ENCODE measurements at regions not wholly inside any gene's neighbourhood (a gene's known extent, or its start where the extent isn't known, plus 50 kb on each side); places are given as distances from the start of the nearest gene placed in this dataset.

GRCh38 chr7:115822801-115823200 is 207.8 kb downstream of the TFEC start:
- CTCF ChIA-PET = no interaction called here
- no peak overlapping the region for H3K27ac Mint-ChIP-seq
- H3K27me3 Mint-ChIP-seq = no peaks in the 10 kb centered on the region
- no peak for TF ChIP-seq CTCF (IDR thresholded peaks at IDR 0.05)
- no peak overlapping the region for H3K4me3 Mint-ChIP-seq
- DNase-seq (no peak), ATAC-seq (no peak)
- POLR2A ChIA-PET = interaction anchor here (0.6 kb wide), 1 partner anchor 411 kb away, joined by 3 read pairs; no protein-coding TSS in a partner anchor
- intact Hi-C loops (cut with micrococcal nuclease) = no loop called here
- H3K9me3 Mint-ChIP-seq = no peaks in the 10 kb centered on the region
- H3K36me3 Mint-ChIP-seq (ENCODE audit: low read depth) = no peaks in the 10 kb centered on the region
- H3K4me1 Mint-ChIP-seq (ENCODE audit: low read depth) = no peaks in the 10 kb centered on the region

GRCh38 chr7:115822380-115822779 is 208.2 kb downstream of the TFEC start:
- DNase-seq (no peak), ATAC-seq (no peak)
- CTCF ChIA-PET = no interaction called here
- POLR2A ChIA-PET = interaction anchor here (0.6 kb wide), 1 partner anchor 410 kb away, joined by 3 read pairs; no protein-coding TSS in a partner anchor
- Mint-ChIP-seq H3K9me3 (no peaks in the 10 kb centered on the region), H3K4me1 (ENCODE audit: low read depth) (no peaks in the 10 kb centered on the region), H3K27ac (no peak overlapping the region), H3K27me3 (no peaks in the 10 kb centered on the region), H3K36me3 (ENCODE audit: low read depth) (no peaks in the 10 kb centered on the region), H3K4me3 (no peak overlapping the region)
- no peak for TF ChIP-seq CTCF (IDR thresholded peaks at IDR 0.05)
- intact Hi-C loops (cut with micrococcal nuclease) = no loop called here

GRCh38 chr7:115816318-115816974 is 214.1 kb downstream of the TFEC start:
- H3K4me3 Mint-ChIP-seq = no peak overlapping the region
- peaks cover 3% of the 10 kb centered on the region for H3K27me3 Mint-ChIP-seq
- CTCF ChIA-PET = no interaction called here
- DNase-seq (no peak), ATAC-seq (no peak)
- no peaks in the 10 kb centered on the region for H3K9me3 Mint-ChIP-seq
- intact Hi-C loops (cut with micrococcal nuclease) = no loop called here
- POLR2A ChIA-PET = no interaction called here
- H3K36me3 Mint-ChIP-seq (ENCODE audit: low read depth) = no peaks in the 10 kb centered on the region
- no peak overlapping the region for H3K27ac Mint-ChIP-seq
- no peak for TF ChIP-seq CTCF (IDR thresholded peaks at IDR 0.05)
- H3K4me1 Mint-ChIP-seq (ENCODE audit: low read depth) = no peaks in the 10 kb centered on the region

GRCh38 chr7:115812794-115813193 is 217.8 kb downstream of the TFEC start:
- Mint-ChIP-seq H3K36me3 (ENCODE audit: low read depth) (no peaks in the 10 kb centered on the region), H3K4me1 (ENCODE audit: low read depth) (no peaks in the 10 kb centered on the region), H3K27ac (no peak overlapping the region), H3K9me3 (no peaks in the 10 kb centered on the region), H3K27me3 (peaks cover 3% of the 10 kb centered on the region), H3K4me3 (no peak overlapping the region)
- POLR2A ChIA-PET = no interaction called here
- ATAC-seq (no peak), DNase-seq (no peak)
- no peak for TF ChIP-seq CTCF (IDR thresholded peaks at IDR 0.05)
- CTCF ChIA-PET = no interaction called here
- intact Hi-C loops (cut with micrococcal nuclease) = no loop called here

GRCh38 chr7:115805458-115805857 is 225.1 kb downstream of the TFEC start:
- ChIA-PET CTCF (no interaction called here), POLR2A (no interaction called here)
- H3K4me3 Mint-ChIP-seq = no peak overlapping the region
- no peak overlapping the region for H3K27ac Mint-ChIP-seq
- ATAC-seq = no peak
- intact Hi-C loops (cut with micrococcal nuclease) = no loop called here
- no peaks in the 10 kb centered on the region for H3K36me3 Mint-ChIP-seq (ENCODE audit: low read depth)
- no peaks in the 10 kb centered on the region for H3K9me3 Mint-ChIP-seq
- H3K27me3 Mint-ChIP-seq = no peaks in the 10 kb centered on the region
- no peak for TF ChIP-seq CTCF (IDR thresholded peaks at IDR 0.05)
- DNase-seq = no peak
- no peaks in the 10 kb centered on the region for H3K4me1 Mint-ChIP-seq (ENCODE audit: low read depth)
